GM12878 (cell line): ENCODE measurements at regions not wholly inside any gene's neighbourhood (a gene's known extent, or its start where the extent isn't known, plus 50 kb on each side); places are given as distances from the start of the nearest gene placed in this dataset.

Source experiments
- CUX1 ChIP-seq: IDR thresholded peaks from 2 replicates; pipeline ENCODE4 v1.6.1; 2012; ENCODE audit warnings: improper control_type of control experiment, low read depth, low read length; ENCODE audit not compliant: insufficient replicate concordance
- TAF1 ChIP-seq: IDR thresholded peaks from 2 replicates; pipeline ENCODE4 v1.6.1; 2011; ENCODE audit warnings: mild to moderate bottlenecking, low read depth, low read length, borderline replicate concordance

GRCh38 chrX:67317725-67318124 lies 226.1 kb upstream of the AR start:
- TF ChIP-seq CUX1 (no peak), TAF1 (no peak)
